GM19468 (cell line): ENCODE measurements at regions not wholly inside any gene's neighbourhood (a gene's known extent, or its start where the extent isn't known, plus 50 kb on each side); places are given as distances from the start of the nearest gene placed in this dataset.

Experiments
- ATAC-seq: cut with Tn5 transposase; IDR thresholded peaks from one replicate; pipeline ENCODE4 v1.9.1; 2021; ENCODE audit warnings: mild to moderate bottlenecking, moderate library complexity, moderate number of reproducible peaks; ENCODE audit not compliant: unreplicated experiment; ENCODE audit errors: extremely low read depth

DNA sequence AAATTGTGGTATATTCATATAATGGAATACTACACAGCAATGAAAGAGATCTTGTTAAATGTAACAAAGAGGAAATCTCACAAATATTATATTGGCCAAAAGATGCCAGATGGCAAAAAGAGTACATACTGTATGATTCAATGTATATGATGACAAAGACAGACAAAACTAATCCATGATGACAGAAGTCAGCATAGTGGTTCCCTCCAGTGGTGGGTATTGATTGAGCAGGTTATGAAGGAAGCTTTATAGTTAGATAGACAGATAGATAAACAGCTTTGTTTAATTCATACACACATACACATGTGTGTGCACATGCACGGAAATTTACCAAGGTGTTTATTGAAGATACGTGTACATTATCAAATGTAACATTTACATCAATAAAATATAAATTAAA is 74.4 kb upstream of the SMIM36 start:
- ATAC-seq, result no peak

DNA sequence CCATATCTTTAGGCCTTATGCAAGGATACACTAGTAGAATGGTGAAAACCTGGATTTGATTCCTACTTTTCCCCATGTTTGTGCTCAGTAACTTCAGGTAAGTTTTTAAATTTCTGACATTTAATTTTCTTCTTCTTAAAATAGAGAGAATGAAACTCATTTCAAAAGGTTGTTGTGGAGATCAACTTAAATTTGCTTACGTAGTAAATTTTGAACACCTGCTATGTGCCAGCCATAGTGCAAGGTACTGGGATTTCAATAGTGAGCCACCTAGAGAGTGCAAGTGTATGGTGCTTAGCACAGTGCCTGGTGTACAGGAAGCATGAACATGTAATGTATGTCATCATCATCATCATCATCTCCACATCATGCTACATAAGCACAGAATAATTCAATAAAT is 73.6 kb upstream of the SMIM36 start:
- ATAC-seq, result no peak

DNA sequence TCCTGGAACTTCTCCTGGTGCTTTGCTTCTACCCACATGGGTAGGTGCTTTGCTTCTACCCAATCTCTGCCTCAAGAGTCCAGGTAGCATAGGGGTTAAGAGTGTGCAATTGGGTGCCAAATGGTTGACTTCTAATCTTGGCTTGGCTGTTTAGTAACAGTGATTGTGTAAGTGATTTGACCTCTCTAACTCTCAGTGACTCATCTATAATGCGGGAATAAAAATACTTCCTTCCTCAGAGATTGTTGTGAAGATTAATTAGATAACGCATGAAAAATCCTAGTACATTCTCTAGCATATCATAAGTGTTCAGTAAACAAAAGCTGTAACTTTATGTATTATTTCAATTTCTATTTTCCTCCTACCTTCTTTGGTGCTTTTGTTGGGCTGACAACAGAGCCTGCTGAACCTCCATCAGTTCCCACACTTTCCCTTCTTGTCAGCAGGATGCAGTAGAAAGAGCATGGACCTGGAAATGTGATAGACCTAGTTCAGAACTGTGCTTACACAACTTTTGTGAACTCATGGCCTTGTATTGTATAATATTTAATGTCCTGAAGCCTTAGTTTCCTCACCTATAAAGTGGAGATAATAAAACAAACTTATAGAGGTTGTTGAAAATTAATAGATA is 72.9 kb upstream of the SMIM36 start:
- no peak for ATAC-seq

- no peak for ATAC-seq
These were observed 71.6 kb upstream of the SMIM36 start for GRCh38 chr17:55582897-55583296.

- ATAC-seq, result peak; percentile 40
These were observed 69.4 kb upstream of the SMIM36 start for GRCh38 chr17:55580596-55581133.

DNA sequence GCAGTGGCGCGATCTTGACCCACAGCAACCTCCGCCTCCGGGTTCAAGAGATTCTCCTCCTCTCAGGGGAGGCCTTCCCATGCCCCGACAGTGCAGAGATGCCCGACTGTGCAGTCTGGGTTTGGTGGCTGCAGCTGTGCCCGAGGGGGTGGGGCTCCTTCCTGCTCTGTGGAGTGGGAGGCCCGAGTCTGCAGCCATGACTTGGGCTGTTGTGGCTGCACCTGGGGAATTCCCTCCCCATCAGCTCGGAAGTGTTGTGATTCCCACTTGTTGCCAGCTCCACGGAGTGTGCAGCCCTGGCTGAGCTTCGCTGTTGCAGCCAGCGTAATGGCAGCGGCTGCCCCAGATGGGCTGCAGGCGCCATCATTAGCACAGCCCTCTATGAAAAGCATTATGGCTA is 66.4 kb upstream of the SMIM36 start:
- ATAC-seq, result no peak

DNA sequence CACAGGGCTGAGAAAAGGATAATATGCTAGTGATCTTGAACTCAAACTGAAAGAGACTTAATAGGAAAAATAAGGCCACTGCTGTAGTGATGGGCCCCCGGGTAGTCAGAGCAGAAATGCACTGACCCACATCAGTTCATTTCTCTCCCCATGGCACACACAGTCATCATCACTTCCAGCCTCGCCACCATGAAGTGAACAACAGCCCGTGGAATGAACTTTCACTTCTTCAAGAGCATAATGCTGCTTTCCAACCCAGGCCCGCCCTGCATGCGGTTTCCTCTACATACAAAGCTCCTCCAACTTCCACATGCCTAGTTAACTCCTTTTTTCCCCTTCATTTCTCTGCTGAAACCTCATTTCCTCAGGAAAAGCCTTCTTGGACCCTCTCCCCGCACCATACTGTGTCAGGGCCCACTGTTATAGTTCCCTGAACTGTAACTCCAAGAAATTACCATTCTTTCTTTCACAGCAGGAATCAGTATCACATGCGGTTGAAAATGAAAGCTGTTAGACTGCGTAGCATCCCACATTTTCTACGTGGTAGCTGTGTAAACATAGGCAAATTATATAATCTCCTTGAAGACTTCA is 65.8 kb upstream of the SMIM36 start:
- ATAC-seq, result peak; percentile 44

GRCh38 chr17:55576237-55576995 is 65.2 kb upstream of the SMIM36 start:
- ATAC-seq, result no peak

DNA sequence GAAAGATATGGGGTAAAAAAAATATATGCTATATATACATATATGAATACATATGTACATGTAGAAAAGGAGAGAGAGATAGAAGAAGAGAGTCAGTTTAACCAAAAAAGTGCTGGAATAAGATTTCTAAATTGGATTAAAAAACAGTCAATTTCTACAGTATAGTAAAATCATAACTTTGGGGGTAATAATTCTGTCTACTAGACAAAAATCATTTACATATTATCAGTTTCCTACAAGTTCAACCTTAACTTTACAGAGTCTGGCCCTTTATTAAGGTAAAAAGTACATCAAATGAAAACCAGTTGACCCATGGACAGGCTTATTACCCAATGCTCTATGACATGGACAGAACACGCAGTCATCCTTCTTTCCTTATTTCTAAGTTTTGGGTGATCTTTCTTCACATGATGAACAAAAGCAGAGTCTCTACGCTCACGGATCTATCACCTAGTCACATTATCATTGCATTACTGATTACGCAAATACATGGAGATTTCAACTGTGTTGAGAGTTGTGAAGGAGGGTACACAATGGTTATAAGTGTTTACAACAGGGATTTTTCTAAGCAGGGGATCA is 63.9 kb upstream of the SMIM36 start:
- no peak for ATAC-seq

- no peak for ATAC-seq
These were observed 61.3 kb upstream of the SMIM36 start for GRCh38 chr17:55572599-55572998.

- no peak for ATAC-seq
These were observed 60.9 kb upstream of the SMIM36 start for GRCh38 chr17:55572139-55572538.

GRCh38 chr17:55571095-55571494 is 59.8 kb upstream of the SMIM36 start:
- no peak for ATAC-seq

DNA sequence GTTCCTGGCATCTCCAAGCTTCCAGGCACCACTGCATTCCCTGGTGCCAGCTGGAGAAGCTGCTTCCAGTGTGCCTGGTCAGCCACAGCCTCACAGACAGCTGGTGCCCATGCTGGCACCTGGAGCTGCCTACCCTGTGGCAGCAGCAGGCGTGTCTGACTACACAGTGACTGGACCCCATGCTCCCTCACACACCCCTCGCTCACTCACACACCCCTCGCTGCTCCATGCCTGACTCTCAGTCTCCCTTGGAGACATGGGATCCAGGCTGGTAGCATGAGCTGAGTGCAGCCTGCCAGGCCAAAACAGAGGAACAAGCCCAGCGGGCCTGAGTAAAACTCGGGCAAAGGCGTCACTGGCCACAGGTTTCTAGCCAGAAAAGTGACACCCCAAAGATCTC is 59.1 kb upstream of the SMIM36 start:
- no peak for ATAC-seq

- no peak for ATAC-seq
These were observed 56.3 kb upstream of the SMIM36 start for GRCh38 chr17:55567240-55568214.

DNA sequence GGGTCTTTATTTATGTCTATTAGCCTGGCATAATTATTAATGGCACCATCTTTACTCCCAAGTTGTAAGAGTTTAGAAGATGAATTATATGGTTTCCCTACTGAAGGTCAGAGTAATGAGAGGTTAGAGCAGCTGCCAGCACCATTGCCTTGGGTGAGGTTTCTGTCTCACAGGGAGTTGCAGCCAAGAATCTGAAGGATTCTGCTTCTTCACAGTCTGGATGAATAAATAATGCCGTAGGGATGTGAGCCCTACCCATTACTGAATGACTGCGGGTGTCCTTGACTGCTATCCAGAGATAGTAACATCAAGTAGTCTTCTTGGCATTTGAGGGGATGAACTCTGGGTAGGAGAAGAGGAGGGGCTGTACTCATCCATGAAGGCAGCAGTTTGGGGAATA is 52.8 kb upstream of the SMIM36 start:
- no peak for ATAC-seq

GRCh38 chr17:55563363-55563762 is 52.1 kb upstream of the SMIM36 start:
- ATAC-seq, result no peak

- ATAC-seq, result no peak
These were observed 50.8 kb upstream of the SMIM36 start for GRCh38 chr17:55561973-55562495.

GRCh38 chr17:55561316-55561972 is 50.2 kb upstream of the SMIM36 start:
- no peak for ATAC-seq
